NOMO-1 treated with DMSO at 0.1 percent for 48 hours (cell line): ENCODE measurements at regions not wholly inside any gene's neighbourhood (a gene's known extent, or its start where the extent isn't known, plus 50 kb on each side); places are given as distances from the start of the nearest gene placed in this dataset.
A peak's percentile ranks its signal among the peaks of the same experiment; 100 is the strongest.
"Not testable (repeated sequence)": the region's sequence is repeated elsewhere in the genome, so short reads cannot be mapped to it uniquely, and the experiment has no call there.

Experiments used
- DNase-seq: peaks from one replicate; lab custom pipeline; 2025; ENCODE audit not compliant: unreplicated experiment; lab: John Stamatoyannopoulos, UW

GRCh38 chr16:88227026-88227721 is 155.6 kb upstream of the ZNF469 start:
- DNase-seq: not testable (repeated sequence)

GRCh38 chr16:88227722-88228482 is 154.9 kb upstream of the ZNF469 start:
- DNase-seq: not testable (repeated sequence)

GRCh38 chr16:88228751-88229150 is 154.0 kb upstream of the ZNF469 start:
- not testable (repeated sequence) for DNase-seq

DNA sequence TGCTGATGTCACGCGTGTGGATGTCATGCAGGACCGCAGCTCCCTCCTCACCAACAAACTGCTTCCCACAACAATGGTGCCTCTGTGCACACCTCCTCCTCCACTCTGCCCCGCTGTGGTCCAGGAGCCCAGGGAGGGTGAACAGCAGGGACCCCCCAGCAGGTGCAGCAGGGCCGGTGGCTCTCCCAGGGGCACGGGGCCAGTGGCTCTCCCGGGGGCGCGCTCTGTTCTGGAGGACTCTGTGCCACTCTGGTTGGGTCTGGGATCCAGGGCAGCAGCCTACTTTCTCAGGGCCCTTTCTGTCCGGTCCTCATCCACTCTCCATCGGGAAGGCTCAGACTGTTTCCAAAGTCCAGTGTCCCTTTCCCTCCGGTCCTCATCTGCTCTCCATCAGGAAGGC is 153.0 kb upstream of the ZNF469 start:
- DNase-seq: not testable (repeated sequence)

- not testable (repeated sequence) for DNase-seq
Observed at GRCh38 chr16:88230276-88230966, 152.3 kb upstream of the ZNF469 start.

DNA sequence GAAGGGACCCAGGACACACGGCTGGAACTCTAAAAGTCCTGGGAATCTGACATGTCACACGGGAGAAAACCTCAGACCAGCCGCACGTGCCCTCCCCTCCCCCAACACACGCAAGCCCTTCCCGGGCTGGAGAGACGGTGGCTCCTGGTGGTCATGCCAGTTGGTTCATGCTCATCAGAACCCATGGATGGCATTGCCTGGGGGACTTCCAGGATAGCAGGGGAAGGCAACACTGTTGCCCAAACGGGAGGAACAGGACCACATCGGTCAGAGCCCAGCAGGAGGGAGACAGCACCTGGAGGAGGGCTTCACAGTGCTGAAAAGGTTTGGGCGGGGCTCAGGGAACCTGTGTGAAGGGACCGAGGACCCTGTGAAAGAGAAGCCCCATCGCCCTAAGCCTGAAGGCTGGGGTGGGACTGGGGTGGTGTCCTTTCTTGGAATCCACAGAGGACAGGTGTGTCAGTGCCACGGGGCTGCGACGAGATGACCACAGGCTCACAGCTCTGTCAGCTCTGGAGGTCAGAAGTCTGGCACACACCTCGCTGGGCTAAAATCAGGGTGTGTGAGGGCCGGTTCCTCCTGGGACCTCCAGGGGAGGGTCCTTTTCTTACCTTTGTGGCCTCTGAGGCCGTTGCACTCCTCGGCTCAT is 151.7 kb upstream of the ZNF469 start:
- DNase-seq: not testable (repeated sequence)

GRCh38 chr16:88231839-88232238 is 150.9 kb upstream of the ZNF469 start:
- not testable (repeated sequence) for DNase-seq

- not testable (repeated sequence) for DNase-seq
Observed at GRCh38 chr16:88232401-88233258, 150.1 kb upstream of the ZNF469 start.

- DNase-seq: not testable (repeated sequence)
Observed at GRCh38 chr16:88233621-88234420, 148.9 kb upstream of the ZNF469 start.

DNA sequence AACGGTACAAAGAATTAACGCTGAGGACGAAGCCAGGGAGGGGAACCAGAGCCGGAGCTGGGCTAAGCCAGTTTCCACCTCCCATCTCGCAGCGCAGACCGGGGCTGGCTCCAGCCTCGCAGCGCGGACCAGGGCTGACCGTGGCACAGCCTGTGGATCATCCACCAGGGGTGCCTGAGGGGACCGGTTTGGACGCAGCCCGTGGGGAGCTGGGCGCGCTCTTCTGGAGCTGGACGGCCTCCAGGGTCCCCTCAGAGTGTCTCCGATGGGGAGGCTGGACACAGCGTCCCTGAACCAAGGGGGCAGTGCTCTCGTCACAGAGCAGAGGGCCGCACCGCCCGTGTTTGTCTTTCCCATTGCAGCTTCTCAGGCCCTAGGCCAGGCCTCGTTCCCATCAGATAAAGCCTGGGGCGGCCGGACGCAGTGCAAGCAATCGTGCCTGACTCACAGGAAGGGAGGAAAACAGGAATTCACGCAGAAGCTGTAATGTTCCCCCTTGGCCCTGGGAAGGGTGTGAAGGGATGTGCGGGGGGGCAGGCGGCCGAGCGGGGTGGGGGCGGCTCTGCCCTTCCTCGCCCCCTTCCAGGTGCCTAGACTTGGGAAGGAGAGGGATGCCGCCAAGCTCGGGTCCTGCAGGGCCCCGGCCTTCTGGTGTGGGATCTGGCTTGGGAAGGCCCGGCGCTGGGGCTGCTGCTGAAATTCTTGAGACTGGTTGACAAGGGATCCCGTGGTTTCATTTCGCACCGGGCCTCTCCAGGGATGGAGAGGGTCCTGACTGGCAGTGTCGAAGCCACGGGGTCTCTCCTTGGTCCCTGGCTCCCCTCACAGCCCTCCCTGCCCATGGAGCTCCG is 148.1 kb upstream of the ZNF469 start:
- not testable (repeated sequence) for DNase-seq

DNA sequence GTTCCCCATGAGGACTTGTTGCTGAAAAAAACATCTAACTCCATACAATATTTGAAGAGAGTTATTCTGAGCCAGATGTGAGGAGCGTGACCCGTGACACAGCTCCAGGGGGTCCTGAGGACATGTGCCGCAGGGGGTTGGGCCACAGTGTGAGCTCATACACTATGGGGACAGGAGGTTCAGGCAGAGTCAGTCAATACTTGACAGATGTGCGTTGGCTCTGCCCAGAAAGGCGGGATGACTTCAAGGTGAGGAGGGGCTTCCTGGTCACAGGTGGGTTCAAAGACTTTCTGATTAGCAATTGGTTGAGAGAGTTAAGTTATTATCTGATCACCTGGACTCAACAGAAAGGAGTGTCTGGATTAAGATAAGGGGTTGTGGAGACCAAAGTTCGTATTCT is 147.1 kb upstream of the ZNF469 start:
- not testable (repeated sequence) for DNase-seq

GRCh38 chr16:88236229-88236628 is 146.5 kb upstream of the ZNF469 start:
- not testable (repeated sequence) for DNase-seq

GRCh38 chr16:88237314-88237713 is 145.4 kb upstream of the ZNF469 start:
- not testable (repeated sequence) for DNase-seq

DNA sequence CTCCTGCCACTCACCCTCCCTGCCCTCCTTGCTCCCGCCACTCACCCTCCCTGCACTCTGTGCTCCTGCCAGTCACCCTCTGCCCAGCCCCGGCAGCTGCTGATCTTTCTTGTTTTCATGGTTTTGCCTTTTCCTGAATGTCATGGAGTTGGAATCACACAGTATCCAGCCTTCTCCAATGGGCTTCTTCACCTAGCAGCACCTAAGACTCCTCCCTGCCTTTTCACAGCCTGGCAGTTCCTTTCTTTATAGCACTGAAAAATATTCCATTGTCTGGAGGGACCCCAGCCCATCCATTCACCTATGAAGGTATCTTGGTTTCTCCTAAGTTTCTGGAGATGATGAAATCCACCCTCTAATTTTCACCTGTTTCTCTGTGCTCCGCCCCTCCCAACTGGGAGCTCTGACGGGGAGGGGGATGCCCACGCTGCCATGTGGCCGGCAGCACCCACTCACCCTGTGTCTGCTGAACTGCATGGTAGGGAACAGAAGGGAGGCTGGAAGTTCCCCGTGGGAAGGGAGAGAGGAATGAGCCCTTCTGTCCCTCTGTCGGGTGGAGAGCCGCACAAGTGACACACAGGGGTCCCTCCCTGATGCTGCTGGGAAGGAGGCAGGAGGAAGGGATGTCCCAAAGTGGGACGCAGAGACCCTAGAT is 144.9 kb upstream of the ZNF469 start:
- not testable (repeated sequence) for DNase-seq

GRCh38 chr16:88238732-88239274 is 144.0 kb upstream of the ZNF469 start:
- peak; percentile 19 for DNase-seq

GRCh38 chr16:88240118-88240517 is 142.6 kb upstream of the ZNF469 start:
- DNase-seq: not testable (repeated sequence)

DNA sequence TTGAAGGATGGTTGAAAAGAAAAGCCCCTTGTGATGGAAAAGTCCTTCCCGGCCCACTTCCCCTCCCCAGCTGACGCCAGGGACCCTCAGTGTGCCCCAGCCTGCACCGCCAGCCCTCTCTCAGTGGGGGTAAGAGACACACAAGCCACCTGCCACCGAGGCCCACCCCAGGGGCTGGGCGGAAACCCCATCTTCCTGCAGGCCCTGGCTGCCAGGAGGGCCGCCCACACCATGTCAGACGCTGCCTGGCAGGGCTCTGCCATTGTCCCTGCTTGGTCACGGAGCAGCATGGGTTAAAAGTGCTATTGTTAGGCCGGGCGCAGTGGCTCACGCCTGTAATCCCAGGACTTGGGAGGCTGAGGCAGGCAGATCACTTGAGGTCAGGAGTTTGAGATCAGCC is 142.0 kb upstream of the ZNF469 start:
- DNase-seq: not testable (repeated sequence)
